ENCODE measurements at regions not wholly inside any gene's neighbourhood (a gene's known extent, or its start where the extent isn't known, plus 50 kb on each side); places are given as distances from the start of the nearest gene placed in this dataset.

- H3K4me2 ChIP-seq: no peak overlapping the region
- TF ChIP-seq EZH2phosphoT487 (IDR thresholded peaks at IDR 0.05; ENCODE audit: low read depth, severe bottlenecking, unreplicated experiment): no peak
- TF ChIP-seq EZH2 (IDR thresholded peaks at IDR 0.05; ENCODE audit: borderline replicate concordance): no peak
- no peak for TF ChIP-seq CTCF (IDR thresholded peaks at IDR 0.05; ENCODE audit: poor library complexity)
- H2AFZ ChIP-seq: no peak overlapping the region
- no peaks in the 10 kb centered on the region for H3K36me3 ChIP-seq (replicated peaks; ENCODE audit: insufficient read depth, low read depth)
- H3K4me1 ChIP-seq (ENCODE audit: insufficient read depth): peaks cover 9% of the 10 kb centered on the region
- DNase-seq (ENCODE audit: low spot score): no peak
- no peaks in the 10 kb centered on the region for H4K20me1 ChIP-seq (ENCODE audit: insufficient read depth, poor library complexity, severe bottlenecking)
- no peaks in the 10 kb centered on the region for H3K9me2 ChIP-seq (replicated peaks; ENCODE audit: insufficient read depth)
- H3K27me3 ChIP-seq: no peaks in the 10 kb centered on the region
- no peak overlapping the region for H3K4me3 ChIP-seq
- WGBS (ENCODE audit: low lambda C conversion rate, missing lambda C conversion rate): 100% methylated on average over 2 of the region's 2 CpGs
- H3K9me3 ChIP-seq (ENCODE audit: low read depth): no peaks in the 10 kb centered on the region
- no peaks in the 10 kb centered on the region for H3K79me2 ChIP-seq
- H3K27ac ChIP-seq: no peak overlapping the region
These were observed 610.3 kb downstream of the TLE1 start for GRCh38 chr9:81079055-81079454.

- H3K36me3 ChIP-seq (replicated peaks; ENCODE audit: insufficient read depth, low read depth): no peaks in the 10 kb centered on the region
- H2AFZ ChIP-seq: no peak overlapping the region
- H3K79me2 ChIP-seq: no peaks in the 10 kb centered on the region
- no peaks in the 10 kb centered on the region for H4K20me1 ChIP-seq (ENCODE audit: insufficient read depth, poor library complexity, severe bottlenecking)
- TF ChIP-seq EZH2phosphoT487 (IDR thresholded peaks at IDR 0.05; ENCODE audit: low read depth, severe bottlenecking, unreplicated experiment): no peak
- TF ChIP-seq EZH2 (IDR thresholded peaks at IDR 0.05; ENCODE audit: borderline replicate concordance): no peak
- no peak for TF ChIP-seq CTCF (IDR thresholded peaks at IDR 0.05; ENCODE audit: poor library complexity)
- H3K9me2 ChIP-seq (replicated peaks; ENCODE audit: insufficient read depth): no peaks in the 10 kb centered on the region
- H3K4me2 ChIP-seq: no peak overlapping the region
- no peak for DNase-seq (ENCODE audit: low spot score)
- no peak overlapping the region for H3K27ac ChIP-seq
- peaks cover 5% of the 10 kb centered on the region for H3K4me1 ChIP-seq (ENCODE audit: insufficient read depth)
- no peaks in the 10 kb centered on the region for H3K9me3 ChIP-seq (ENCODE audit: low read depth)
- no peaks in the 10 kb centered on the region for H3K27me3 ChIP-seq
- 93% methylated on average over 3 of the region's 3 CpGs for WGBS (ENCODE audit: low lambda C conversion rate, missing lambda C conversion rate)
- H3K4me3 ChIP-seq: no peak overlapping the region
These were observed 610.8 kb downstream of the TLE1 start for GRCh38 chr9:81078555-81078954.

GRCh38 chr9:81077572-81077971 lies 611.8 kb downstream of the TLE1 start:
- no peaks in the 10 kb centered on the region for H3K9me3 ChIP-seq (ENCODE audit: low read depth)
- TF ChIP-seq CTCF (IDR thresholded peaks at IDR 0.05; ENCODE audit: poor library complexity) (no peak), EZH2phosphoT487 (IDR thresholded peaks at IDR 0.05; ENCODE audit: low read depth, severe bottlenecking, unreplicated experiment) (no peak), EZH2 (IDR thresholded peaks at IDR 0.05; ENCODE audit: borderline replicate concordance) (no peak)
- no peaks in the 10 kb centered on the region for H3K9me2 ChIP-seq (replicated peaks; ENCODE audit: insufficient read depth)
- H3K79me2 ChIP-seq: no peaks in the 10 kb centered on the region
- no peaks in the 10 kb centered on the region for H4K20me1 ChIP-seq (ENCODE audit: insufficient read depth, poor library complexity, severe bottlenecking)
- no peaks in the 10 kb centered on the region for H3K27me3 ChIP-seq
- H3K36me3 ChIP-seq (replicated peaks; ENCODE audit: insufficient read depth, low read depth): no peaks in the 10 kb centered on the region
- H2AFZ ChIP-seq: no peak overlapping the region
- H3K4me1 ChIP-seq (ENCODE audit: insufficient read depth): no peaks in the 10 kb centered on the region
- DNase-seq (ENCODE audit: low spot score): no peak
- no peak overlapping the region for H3K4me2 ChIP-seq
- H3K27ac ChIP-seq: no peak overlapping the region
- H3K4me3 ChIP-seq: no peak overlapping the region

GRCh38 chr9:81076131-81076530 lies 613.2 kb downstream of the TLE1 start:
- Histone ChIP-seq H4K20me1 (ENCODE audit: insufficient read depth, poor library complexity, severe bottlenecking) (no peaks in the 10 kb centered on the region), H3K4me1 (ENCODE audit: insufficient read depth) (no peaks in the 10 kb centered on the region), H2AFZ (no peak overlapping the region), H3K9me3 (ENCODE audit: low read depth) (no peaks in the 10 kb centered on the region), H3K27ac (no peak overlapping the region), H3K4me2 (no peak overlapping the region), H3K27me3 (no peaks in the 10 kb centered on the region), H3K4me3 (no peak overlapping the region), H3K79me2 (no peaks in the 10 kb centered on the region), H3K36me3 (replicated peaks; ENCODE audit: insufficient read depth, low read depth) (no peaks in the 10 kb centered on the region), H3K9me2 (replicated peaks; ENCODE audit: insufficient read depth) (no peaks in the 10 kb centered on the region)
- WGBS (ENCODE audit: low lambda C conversion rate, missing lambda C conversion rate): 89% methylated on average over 2 of the region's 2 CpGs
- TF ChIP-seq EZH2phosphoT487 (IDR thresholded peaks at IDR 0.05; ENCODE audit: low read depth, severe bottlenecking, unreplicated experiment): no peak
- no peak for TF ChIP-seq EZH2 (IDR thresholded peaks at IDR 0.05; ENCODE audit: borderline replicate concordance)
- no peak for DNase-seq (ENCODE audit: low spot score)

Data from hepatocyte (in vitro differentiated cells).